B cell (primary cell): ENCODE measurements at regions not wholly inside any gene's neighbourhood (a gene's known extent, or its start where the extent isn't known, plus 50 kb on each side); places are given as distances from the start of the nearest gene placed in this dataset.

Source experiments
- ATAC-seq: fragments of 200-7000 bp; cut with Tn5 transposase; one replicate; pipeline ENCODE4 v1.10.0; 2021; ENCODE audit warnings: low read depth, mild to moderate bottlenecking, moderate number of reproducible peaks, moderate library complexity
- CTCF ChIA-PET: fragments of 350-600 bp; sonication (Branson Sonifier 250); formaldehyde crosslinking; loops from one replicate; lab custom pipeline; 2021; ENCODE audit warnings: antibody characterized with exemption, inconsistent platforms; lab: Charles Lee
- POLR2A ChIA-PET: fragments of 350-600 bp; sonication (Branson Sonifier 250); formaldehyde crosslinking; loops from one replicate; lab custom pipeline; 2021; ENCODE audit warnings: antibody characterized with exemption; lab: Charles Lee
- DNase-seq: peaks from one replicate; pipeline ENCODE4 v3.0.0; 2013
- H2AFZ ChIP-seq: 2 replicates; pipeline ENCODE4 v1.6.1; 2012; ENCODE audit warnings: mild to moderate bottlenecking, low read depth, low read length; ENCODE audit not compliant: insufficient read depth, poor library complexity, severe bottlenecking
- H3K27ac ChIP-seq, 2 donors: 1 replicate in 1 of 2; 2 replicates in 1 of 2; pipeline ENCODE4 v1.5.1; 2012 to 2013; ENCODE audit warnings: low read length in 2 of 2, mild to moderate bottlenecking in 2 of 2, moderate library complexity in 1 of 2
- H3K27me3 ChIP-seq, 4 experiments: fragments of 200-600 bp in 1 of 4; sonication (generic) in 1 of 4; replicated peaks in 1 of 4; 1 replicate in 2 of 4; 2 replicates in 2 of 4; pipeline versions ENCODE4 v1.6.1 to v1.7.0; 2013 to 2016; ENCODE audit warnings: low read length in 3 of 4, mild to moderate bottlenecking in 2 of 4, mixed read lengths in 1 of 4, moderate library complexity in 1 of 4; ENCODE audit not compliant: insufficient read depth in 4 of 4, control insufficient read depth in 3 of 4; ENCODE audit errors: control extremely low read depth in 1 of 4
- H3K36me3 ChIP-seq, 2 experiments: replicated peaks in 1 of 2; 1 replicate in 1 of 2; 2 replicates in 1 of 2; pipeline versions ENCODE4 v1.6.1 to v1.7.1; 2013; ENCODE audit warnings: low read length in 1 of 2; ENCODE audit not compliant: insufficient read depth in 2 of 2, control insufficient read depth in 1 of 2; ENCODE audit errors: control extremely low read depth in 1 of 2, extremely low read depth in 1 of 2
- H3K4me1 ChIP-seq, 2 donors: fragments of 200-600 bp in 1 of 2; sonication (generic) in 1 of 2; 1 replicate in 1 of 2; 2 replicates in 1 of 2; pipeline versions ENCODE4 v1.5.1 to v1.6.1; 2013 to 2017; ENCODE audit warnings: low read length in 2 of 2; ENCODE audit not compliant: control insufficient read depth in 2 of 2, insufficient read depth in 2 of 2
- H3K4me2 ChIP-seq: replicated peaks from 2 replicates; pipeline ENCODE3; 2012; ENCODE audit warnings: mild to moderate bottlenecking, low read depth, low read length; ENCODE audit not compliant: poor library complexity, severe bottlenecking
- H3K4me3 ChIP-seq, 5 experiments: fragments of 200-600 bp in 1 of 5; sonication (generic) in 1 of 5; 1 replicate in 3 of 5; 2 replicates in 2 of 5; pipeline versions ENCODE4 v1.5.1 to v1.7.0; 2011 to 2016; ENCODE audit warnings: low read length in 4 of 5, mild to moderate bottlenecking in 4 of 5, low read depth in 2 of 5, control low read depth in 1 of 5, moderate library complexity in 1 of 5; ENCODE audit not compliant: insufficient read depth in 1 of 5; ENCODE audit errors: control extremely low read depth in 1 of 5, extremely low read depth in 1 of 5
- H3K79me2 ChIP-seq: fragments of 200-600 bp; sonication (generic); one replicate; pipeline ENCODE4 v1.6.0; 2016; ENCODE audit warnings: low read length; ENCODE audit not compliant: control insufficient read depth, insufficient read depth
- H3K9ac ChIP-seq: fragments of 200-600 bp; sonication (generic); 2 replicates; pipeline ENCODE4 v1.6.1; 2017; ENCODE audit warnings: mild to moderate bottlenecking, low read length, moderate library complexity
- H3K9me3 ChIP-seq, 3 donors: one replicate each; pipeline versions ENCODE4 v1.6.1 to v1.7.1; 2013; ENCODE audit warnings: low read length in 2 of 3; ENCODE audit not compliant: control insufficient read depth in 2 of 3, insufficient read depth in 1 of 3; ENCODE audit errors: control extremely low read depth in 1 of 3
- H4K20me1 ChIP-seq: 2 replicates; pipeline ENCODE4 v1.6.0; 2012; ENCODE audit warnings: mild to moderate bottlenecking, low read length; ENCODE audit not compliant: insufficient read depth, control insufficient read depth, poor library complexity, severe bottlenecking
- H3K27ac Mint-ChIP-seq: one replicate; pipeline ENCODE4 v1.8.0; 2021; ENCODE audit warnings: mixed read lengths
- H3K27me3 Mint-ChIP-seq: one replicate; pipeline ENCODE4 v1.8.0; 2021; ENCODE audit warnings: mixed read lengths
- H3K4me1 Mint-ChIP-seq: one replicate; pipeline ENCODE4 v1.8.0; 2021; ENCODE audit warnings: mixed read lengths
- H3K4me3 Mint-ChIP-seq: one replicate; pipeline ENCODE4 v1.8.0; 2021; ENCODE audit warnings: mixed read lengths
- H3K9me3 Mint-ChIP-seq: one replicate; pipeline ENCODE4 v1.8.0; 2022; ENCODE audit warnings: mixed read lengths; ENCODE audit not compliant: insufficient read depth
- CTCF ChIP-seq: fragments of 200-600 bp; IDR thresholded peaks from one replicate; pipeline ENCODE4 v1.8.0; 2022; ENCODE audit warnings: antibody characterized with exemption, mild to moderate bottlenecking
- EZH2 ChIP-seq: IDR thresholded peaks from 2 replicates; pipeline ENCODE4 v1.6.1; 2012; ENCODE audit warnings: borderline replicate concordance, low read depth, mild to moderate bottlenecking, moderate library complexity, low read length; ENCODE audit not compliant: insufficient read depth, poor library complexity, severe bottlenecking
- WGBS: methylation state at CpG from one replicate; pipeline ENCODE4 v1.1.5; 2013; ENCODE audit warnings: missing lambda C conversion rate; ENCODE audit not compliant: insufficient coverage; 5-methylcytosine and 5-hydroxymethylcytosine counted together
- intact Hi-C: fragments of 100-400 bp; cut with micrococcal nuclease; formaldehyde crosslinking; loops from one replicate; pipeline ENCODE4 v1.10.0; 2022

- ChIA-PET CTCF (no interaction called here), POLR2A (no interaction called here)
- ATAC-seq (no peak), DNase-seq (no peak)
- Histone ChIP-seq H4K20me1 (no peaks in the 10 kb centered on the region), H3K4me3 (no peak overlapping the region), H3K79me2 (no peaks in the 10 kb centered on the region), H3K27ac (no peak overlapping the region), H3K9ac (no peak overlapping the region), H2AFZ (no peak overlapping the region), H3K4me1 (no peaks in the 10 kb centered on the region), H3K27me3 (no peaks in the 10 kb centered on the region), H3K36me3 (no peaks in the 10 kb centered on the region), H3K4me2 (no peak overlapping the region), H3K9me3 (no peaks in the 10 kb centered on the region)
- no peaks in the 10 kb centered on the region for H3K4me1 Mint-ChIP-seq
- H3K4me3 Mint-ChIP-seq = no peak overlapping the region
- no peak overlapping the region for H3K27ac Mint-ChIP-seq
- no peak for TF ChIP-seq CTCF
- no peak for TF ChIP-seq EZH2
- no peaks in the 10 kb centered on the region for H3K27me3 Mint-ChIP-seq
- intact Hi-C loops = no loop called here
- no peaks in the 10 kb centered on the region for H3K9me3 Mint-ChIP-seq
- no CpG with 5 or more reads among the region's 2 CpGs for WGBS
Measured at GRCh38 chr10:28903063-28903462, 225.7 kb downstream of the BAMBI start.

GRCh38 chr10:28903736-28904135 lies 226.4 kb downstream of the BAMBI start:
- H3K27ac Mint-ChIP-seq = no peak overlapping the region

More at GRCh38 chr10:28903736-28904135, 226.4 kb downstream of the BAMBI start:
- H3K9me3 ChIP-seq = no peaks in the 10 kb centered on the region
- Mint-ChIP-seq H3K4me3 (no peak overlapping the region), H3K27me3 (no peaks in the 10 kb centered on the region), H3K4me1 (no peaks in the 10 kb centered on the region), H3K9me3 (no peaks in the 10 kb centered on the region)
- DNase-seq (no peak), ATAC-seq (no peak)
- no peak overlapping the region for H3K9ac ChIP-seq
- CTCF ChIA-PET = no interaction called here
- TF ChIP-seq CTCF (no peak), EZH2 (no peak)
- H3K36me3 ChIP-seq = no peaks in the 10 kb centered on the region
- POLR2A ChIA-PET = no interaction called here
- intact Hi-C loops = no loop called here
- H3K4me1 ChIP-seq = no peaks in the 10 kb centered on the region
- no peak overlapping the region for H3K27ac ChIP-seq
- H4K20me1 ChIP-seq = no peaks in the 10 kb centered on the region
- H3K4me3 ChIP-seq = no peak overlapping the region
- no peak overlapping the region for H2AFZ ChIP-seq
- H3K79me2 ChIP-seq = no peaks in the 10 kb centered on the region
- H3K4me2 ChIP-seq = no peak overlapping the region
- no peaks in the 10 kb centered on the region for H3K27me3 ChIP-seq
- WGBS = 40% methylated on average over 1 of the region's 6 CpGs
